ENCODE measurements at regions not wholly inside any gene's neighbourhood (a gene's known extent, or its start where the extent isn't known, plus 50 kb on each side); places are given as distances from the start of the nearest gene placed in this dataset.
A peak's percentile ranks its signal among the peaks of the same experiment; 100 is the strongest.
"Not testable (repeated sequence)": the region's sequence is repeated elsewhere in the genome, so short reads cannot be mapped to it uniquely, and the experiment has no call there.

DNA sequence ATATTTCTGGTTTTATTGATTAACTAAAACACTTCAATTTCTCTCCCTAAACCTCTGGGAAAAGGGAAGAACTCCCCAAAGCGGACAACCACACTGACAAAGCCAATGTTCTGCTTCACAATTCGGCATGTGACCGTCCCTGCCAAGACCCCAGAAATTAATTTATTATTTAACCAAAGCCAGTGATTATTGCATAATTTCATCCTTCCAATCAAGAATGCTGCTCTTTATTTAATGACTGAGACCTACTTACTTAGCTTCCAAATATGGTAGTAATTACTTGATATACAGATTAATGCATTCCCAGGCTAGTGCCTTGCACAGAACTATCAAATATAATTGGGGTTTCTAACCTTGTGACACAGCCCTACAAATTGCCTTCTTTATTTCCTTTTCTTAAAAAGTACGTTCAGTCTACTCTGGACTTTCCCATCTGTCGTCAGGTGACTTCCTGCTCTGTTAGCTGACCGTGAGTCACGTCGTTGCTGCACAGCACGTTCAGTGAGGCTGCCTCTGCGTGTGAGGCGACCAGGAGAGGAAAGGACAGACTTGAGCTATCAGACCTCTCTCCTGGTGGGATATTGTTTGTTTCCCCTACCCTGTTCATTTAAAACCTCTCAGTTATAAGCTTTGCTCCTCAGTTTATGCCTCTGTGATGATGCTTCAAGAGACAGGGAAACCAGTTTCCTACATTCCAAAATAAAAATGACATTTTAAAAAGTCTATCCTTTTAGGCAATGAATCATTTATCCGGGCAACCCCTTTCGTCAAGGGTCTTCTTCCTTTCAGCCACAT lies 55.7 kb upstream of the TNFAIP3 start:
- Histone ChIP-seq H3K27me3 (no peaks in the 10 kb centered on the region), H3K4me3 (peak overlapping the region in 1 of 12 donors; percentile 29), H3K27ac (peak overlapping the region in 4 of 12 donors; percentile 21 to 85 (median 36)), H3K36me3 (no peaks in the 10 kb centered on the region), H3K4me1 (peaks cover 0 to 40% (median 0%) of the 10 kb centered on the region in 12 donors), H3K9me3 (no peaks in the 10 kb centered on the region)
- TF ChIP-seq, protein P1, sequence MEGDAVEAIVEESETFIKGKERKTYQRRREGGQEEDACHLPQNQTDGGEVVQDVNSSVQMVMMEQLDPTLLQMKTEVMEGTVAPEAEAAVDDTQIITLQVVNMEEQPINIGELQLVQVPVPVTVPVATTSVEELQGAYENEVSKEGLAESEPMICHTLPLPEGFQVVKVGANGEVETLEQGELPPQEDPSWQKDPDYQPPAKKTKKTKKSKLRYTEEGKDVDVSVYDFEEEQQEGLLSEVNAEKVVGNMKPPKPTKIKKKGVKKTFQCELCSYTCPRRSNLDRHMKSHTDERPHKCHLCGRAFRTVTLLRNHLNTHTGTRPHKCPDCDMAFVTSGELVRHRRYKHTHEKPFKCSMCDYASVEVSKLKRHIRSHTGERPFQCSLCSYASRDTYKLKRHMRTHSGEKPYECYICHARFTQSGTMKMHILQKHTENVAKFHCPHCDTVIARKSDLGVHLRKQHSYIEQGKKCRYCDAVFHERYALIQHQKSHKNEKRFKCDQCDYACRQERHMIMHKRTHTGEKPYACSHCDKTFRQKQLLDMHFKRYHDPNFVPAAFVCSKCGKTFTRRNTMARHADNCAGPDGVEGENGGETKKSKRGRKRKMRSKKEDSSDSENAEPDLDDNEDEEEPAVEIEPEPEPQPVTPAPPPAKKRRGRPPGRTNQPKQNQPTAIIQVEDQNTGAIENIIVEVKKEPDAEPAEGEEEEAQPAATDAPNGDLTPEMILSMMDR (IDR thresholded peaks at IDR 0.05) = no peak
- DNase-seq (peak; percentile 31 to 70 (median 41)), ATAC-seq (peak; percentile 54 to 93 (median 81))
- intact Hi-C loops (cut with DNase I) = no loop called here
- WGBS, 4 donors = 46 to 50% (median 47%) methylated on average over 13 of the region's 13 CpGs

DNA sequence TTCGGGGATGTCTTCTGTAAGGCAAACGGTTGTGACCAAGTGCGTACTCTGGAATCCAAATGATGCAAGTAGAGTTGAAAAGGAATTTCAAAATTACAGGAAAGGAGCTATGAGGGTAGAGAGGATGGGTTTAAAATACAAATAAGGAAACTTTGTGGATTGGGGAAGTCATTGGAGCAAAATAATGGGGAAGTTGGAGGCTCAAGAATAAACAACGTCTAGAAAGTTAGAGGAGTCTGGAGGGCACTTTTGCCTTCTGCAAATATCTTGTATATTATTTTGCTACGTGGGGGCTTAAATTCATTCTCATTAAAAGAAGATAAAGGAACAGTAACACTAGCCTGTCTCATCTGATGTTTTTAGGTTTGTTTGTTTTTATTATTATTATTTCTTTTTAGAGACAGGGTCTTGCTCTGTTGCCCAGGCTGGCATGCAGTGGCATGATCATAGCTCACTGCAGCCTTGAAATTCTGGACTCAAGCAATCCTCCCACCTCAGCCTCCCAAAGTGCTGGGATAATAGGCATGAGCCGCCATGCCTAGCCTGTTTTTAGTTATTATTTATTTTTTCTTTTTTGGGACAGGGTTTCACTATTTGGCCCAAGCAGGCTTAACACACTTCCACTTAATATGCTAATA lies 55.0 kb upstream of the TNFAIP3 start:
- peaks cover 0 to 47% (median 0%) of the 10 kb centered on the region in 12 donors for H3K4me1 ChIP-seq
- peak overlapping the region in 1 of 12 donors; percentile 29 for H3K4me3 ChIP-seq
- no peaks in the 10 kb centered on the region for H3K9me3 ChIP-seq
- H3K27me3 ChIP-seq = no peaks in the 10 kb centered on the region
- peak in 2 of 4 donors; percentile 48 to 58 for ATAC-seq
- WGBS, 4 donors = 79 to 85% (median 81%) methylated on average over 6 of the region's 6 CpGs
- no peak for DNase-seq
- H3K27ac ChIP-seq = peak overlapping the region in 1 of 12 donors; percentile 85
- no peak for TF ChIP-seq POLR2A (IDR thresholded peaks at IDR 0.05)
- TF ChIP-seq, protein P1 (IDR thresholded peaks at IDR 0.05) = no peak
- intact Hi-C loops (cut with DNase I) = no loop called here
- H3K36me3 ChIP-seq = no peaks in the 10 kb centered on the region

DNA sequence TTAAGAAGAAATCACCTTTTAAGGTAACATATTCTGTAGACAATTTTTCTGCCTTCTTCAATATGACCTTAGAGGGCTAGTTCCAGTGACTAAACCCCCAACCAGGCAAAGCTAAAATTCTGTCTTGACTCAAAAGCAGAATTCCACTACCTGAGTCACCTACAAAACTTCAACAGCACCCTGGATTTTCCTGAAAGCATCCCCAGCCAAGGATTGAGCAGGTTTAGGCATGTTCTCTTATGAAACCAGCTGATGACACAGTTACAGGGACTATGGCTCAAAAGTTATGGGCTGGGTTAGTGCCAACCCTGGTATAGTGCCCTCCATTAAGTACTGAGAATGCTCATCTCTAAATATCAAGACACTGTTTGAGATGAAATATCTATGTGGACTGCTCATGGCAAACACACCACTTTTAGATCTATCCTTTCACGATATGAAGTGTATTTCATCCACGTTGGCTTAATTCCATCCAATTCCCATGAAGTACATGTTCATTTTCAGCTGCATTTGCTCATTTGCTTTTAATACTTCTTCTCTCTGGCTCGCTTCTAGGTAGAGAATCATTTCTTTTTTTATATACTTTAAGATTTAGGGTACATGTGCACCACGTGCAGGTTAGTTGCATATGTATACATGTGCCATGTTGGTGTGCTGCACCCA lies 53.6 kb upstream of the TNFAIP3 start:
- intact Hi-C loops (cut with DNase I) = no loop called here
- no peaks in the 10 kb centered on the region for H3K36me3 ChIP-seq
- TF ChIP-seq POLR2A (IDR thresholded peaks at IDR 0.05) = no peak
- TF ChIP-seq, protein P1 (IDR thresholded peaks at IDR 0.05) = no peak
- H3K27me3 ChIP-seq = no peaks in the 10 kb centered on the region
- ATAC-seq = no peak
- no peaks in the 10 kb centered on the region for H3K9me3 ChIP-seq
- WGBS, 4 donors = 89 to 94% (median 91%) methylated on average over 4 of the region's 4 CpGs
- H3K4me1 ChIP-seq = peaks cover 0 to 43% (median 0%) of the 10 kb centered on the region in 12 donors
- no peak for DNase-seq
- no peak overlapping the region for H3K4me3 ChIP-seq
- no peak overlapping the region for H3K27ac ChIP-seq

DNA sequence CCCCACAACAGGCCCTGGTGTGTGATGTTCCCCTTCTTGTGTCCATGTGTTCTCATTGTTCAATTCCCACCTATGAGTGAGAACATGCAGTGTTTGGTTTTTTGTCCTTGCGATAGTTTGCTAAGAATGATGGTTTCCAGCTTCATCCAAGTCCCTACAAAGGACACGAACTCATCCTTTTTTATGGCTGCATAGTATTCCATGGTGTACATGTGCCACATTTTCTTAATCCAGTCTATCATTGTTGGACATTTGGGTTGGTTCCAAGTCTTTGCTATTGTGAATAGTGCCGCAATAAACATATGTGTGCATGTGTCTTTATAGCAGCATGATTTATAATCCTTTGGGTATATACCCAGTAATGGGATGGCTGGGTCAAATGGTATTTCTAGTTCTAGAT lies 53.0 kb upstream of the TNFAIP3 start:
- H3K4me1 ChIP-seq = peaks cover 0 to 42% (median 0%) of the 10 kb centered on the region in 12 donors
- H3K36me3 ChIP-seq; H3K9me3 ChIP-seq; H3K27me3 ChIP-seq; intact Hi-C loops (cut with DNase I); ATAC-seq; H3K27ac ChIP-seq; DNase-seq; H3K4me3 ChIP-seq: not testable (repeated sequence)
- 92 to 98% (median 97%) methylated on average over 2 of the region's 3 CpGs for WGBS, 4 donors

All from heart left ventricle (tissue), 16 donors.